H1 (cell line): ENCODE measurements at regions not wholly inside any gene's neighbourhood (a gene's known extent, or its start where the extent isn't known, plus 50 kb on each side); places are given as distances from the start of the nearest gene placed in this dataset.

Experiments used
- ATF3 ChIP-seq: IDR thresholded peaks from 2 replicates; pipeline ENCODE4 v1.6.1; 2011; ENCODE audit warnings: low read depth, mild to moderate bottlenecking, low read length; ENCODE audit not compliant: insufficient read depth
- CBX5 ChIP-seq: fragments of 300-800, 300-1000 bp; sonication (generic); IDR thresholded peaks from 2 replicates; pipeline ENCODE4 v1.7.1; 2016; ENCODE audit warnings: antibody characterized with exemption, low read length, low read depth
- CHD1 ChIP-seq: IDR thresholded peaks from 2 replicates; pipeline ENCODE4 v1.6.1; 2012; ENCODE audit warnings: low read depth, low read length, improper control_type of control experiment
- CHD7 ChIP-seq: fragments of 300-600 bp; sonication (generic); IDR thresholded peaks from 2 replicates; pipeline ENCODE4 v1.7.1; 2012; ENCODE audit warnings: low read length, moderate library complexity, mild to moderate bottlenecking, inconsistent platforms; ENCODE audit not compliant: insufficient replicate concordance
- CREB1 ChIP-seq: IDR thresholded peaks from 2 replicates; pipeline ENCODE4 v1.6.1; 2012; ENCODE audit warnings: inconsistent platforms
- HDAC2 ChIP-seq, 2 experiments: fragments of 300-600 bp in 1 of 2; sonication (generic) in 1 of 2; IDR thresholded peaks; 2 replicates each; pipeline ENCODE4 v1.6.1; 2011 to 2012; ENCODE audit warnings: low read depth in 2 of 2, low read length in 2 of 2, mild to moderate bottlenecking in 2 of 2, moderate library complexity in 2 of 2, borderline replicate concordance in 1 of 2, inconsistent platforms in 1 of 2
- POU5F1 ChIP-seq: IDR thresholded peaks from 2 replicates; pipeline ENCODE4 v1.6.1; 2011; ENCODE audit warnings: low read depth, mild to moderate bottlenecking, low read length, moderate library complexity
- RXRA ChIP-seq: IDR thresholded peaks from 2 replicates; pipeline ENCODE4 v1.6.1; 2011; ENCODE audit warnings: low read depth, mild to moderate bottlenecking, low read length, moderate library complexity; ENCODE audit not compliant: insufficient read depth
- SIN3A ChIP-seq, 2 experiments: IDR thresholded peaks in 1 of 2; conservative IDR thresholded peaks in 1 of 2; 2 replicates each; pipeline ENCODE4 v1.6.1; 2011 to 2012; ENCODE audit warnings: low read length in 2 of 2, improper control_type of control experiment in 1 of 2, low read depth in 1 of 2, mild to moderate bottlenecking in 1 of 2
- SP4 ChIP-seq: IDR thresholded peaks from 2 replicates; pipeline ENCODE4 v1.6.1; 2012; ENCODE audit warnings: low read length, inconsistent platforms
- YY1 ChIP-seq: IDR thresholded peaks from 2 replicates; pipeline ENCODE4 v1.6.1; 2011; ENCODE audit warnings: low read depth, mild to moderate bottlenecking, low read length

GRCh38 chr22:45105281-45105702 is 58.4 kb upstream of the NUP50 start (continued):
- TF ChIP-seq CHD7, result no peak
- TF ChIP-seq ATF3, result no peak
- no peak for TF ChIP-seq YY1
- no peak for TF ChIP-seq CREB1
- TF ChIP-seq HDAC2 (IDR thresholded peaks at IDR 0.05; ENCODE audit: borderline replicate concordance in 1 of 2, low read depth in 2 of 2, low read length in 2 of 2), result no peak
- no peak for TF ChIP-seq SIN3A (conservative IDR thresholded peaks at IDR 0.05 in 1 of 2, IDR thresholded peaks at IDR 0.05 in 1 of 2; ENCODE audit: low read depth in 1 of 2, low read length in 2 of 2)
- no peak for TF ChIP-seq RXRA
- TF ChIP-seq CBX5, result no peak
- TF ChIP-seq POU5F1, result no peak
- no peak for TF ChIP-seq CHD1
- no peak for TF ChIP-seq SP4
